Upper lobe of left lung (tissue), 6 donors: ENCODE measurements at regions not wholly inside any gene's neighbourhood (a gene's known extent, or its start where the extent isn't known, plus 50 kb on each side); places are given as distances from the start of the nearest gene placed in this dataset.

ENCODE experiments used
- ATAC-seq, 2 donors: fragments of 200-7000 bp; cut with Tn5 transposase; one replicate each; pipeline ENCODE4 v1.9.1; 2022; ENCODE audit warnings: mild to moderate bottlenecking in 2 of 2, moderate library complexity in 2 of 2; ENCODE audit not compliant: low FRiP score in 2 of 2
- DNase-seq, 2 donors: peaks; one replicate each; pipeline ENCODE4 v3.0.0-alpha.2; 2019 to 2020
- H3K27ac ChIP-seq, 4 donors: fragments of 200-600 bp; sonication (generic); one replicate each; pipeline ENCODE4 v1.5.1; 2016 to 2019
- H3K27me3 ChIP-seq, 4 donors: fragments of 200-600 bp; sonication (generic); one replicate each; pipeline ENCODE4 v1.5.1; 2017 to 2019
- H3K36me3 ChIP-seq, 4 donors: fragments of 200-600 bp; sonication (generic); one replicate each; pipeline ENCODE4 v1.5.1; 2016 to 2019
- H3K4me1 ChIP-seq, 4 donors: fragments of 200-600 bp; sonication (generic); one replicate each; pipeline ENCODE4 v1.5.1; 2018 to 2019
- H3K4me3 ChIP-seq, 4 donors: fragments of 200-600 bp; sonication (generic); one replicate each; pipeline ENCODE4 v1.5.1; 2017 to 2019; ENCODE audit warnings: mild to moderate bottlenecking in 2 of 4, moderate library complexity in 1 of 4
- H3K9me3 ChIP-seq, 4 donors: fragments of 200-600 bp; sonication (generic); one replicate each; pipeline ENCODE4 v1.5.1; 2018 to 2019
- CTCF ChIP-seq, 6 experiments: fragments of 450-650 bp in 4 of 6; fragments of 200-600 bp in 2 of 6; sonication (generic) in 2 of 6; IDR thresholded peaks; one replicate each; pipeline ENCODE4 v1.5.1; 2016 to 2019; ENCODE audit warnings: antibody characterized with exemption in 6 of 6
- EP300 ChIP-seq, 4 donors: sonication (generic); formaldehyde crosslinking; IDR thresholded peaks; one replicate each; pipeline ENCODE4 v1.5.1; 2017; ENCODE audit warnings: antibody characterized with exemption in 4 of 4, control low read depth in 2 of 4
- POLR2A ChIP-seq, 4 donors: fragments of 450-650 bp; IDR thresholded peaks; one replicate each; pipeline ENCODE4 v1.5.1; 2016 to 2017; ENCODE audit warnings: antibody characterized with exemption in 4 of 4, mild to moderate bottlenecking in 2 of 4
- POLR2AphosphoS5 ChIP-seq, 2 donors: sonication (generic); formaldehyde crosslinking; IDR thresholded peaks; one replicate each; pipeline ENCODE4 v1.5.1; 2017; ENCODE audit warnings: antibody characterized with exemption in 2 of 2
- WGBS, 2 donors: methylation state at CpG; one replicate each; pipeline ENCODE4 v1.1.5; 2017 to 2018; 5-methylcytosine and 5-hydroxymethylcytosine counted together
- donor health status: DM: no; HTN: no; CAD: no; lungs with moderate emphysema.
- donor health status: DM: no; HTN: yes; CAD: no; lungs with severe emphysema.

GRCh38 chr10:15462253-15462897 lies 91.3 kb upstream of the FAM171A1 start:
- ATAC-seq: no peak
- Histone ChIP-seq H3K27ac (no peak overlapping the region), H3K27me3 (no peaks in the 10 kb centered on the region), H3K9me3 (no peaks in the 10 kb centered on the region), H3K4me1 (peaks cover 0 to 4% (median 2%) of the 10 kb centered on the region in 4 donors), H3K4me3 (no peak overlapping the region), H3K36me3 (no peaks in the 10 kb centered on the region)
- no peak for TF ChIP-seq POLR2AphosphoS5 (IDR thresholded peaks at IDR 0.05)
- no peak for TF ChIP-seq CTCF (IDR thresholded peaks at IDR 0.05)
- TF ChIP-seq EP300 (IDR thresholded peaks at IDR 0.05): no peak
- TF ChIP-seq POLR2A (IDR thresholded peaks at IDR 0.05): no peak
- DNase-seq: no peak
- WGBS, 2 donors: 93 to 94% methylated on average over 6 of the region's 6 CpGs

- no peaks in the 10 kb centered on the region for H3K36me3 ChIP-seq
- peak in 1 of 2 donors; percentile 17 for TF ChIP-seq POLR2AphosphoS5 (IDR thresholded peaks at IDR 0.05)
- TF ChIP-seq POLR2A (IDR thresholded peaks at IDR 0.05): no peak
- peak in 1 of 6 experiments; percentile 12 for TF ChIP-seq CTCF (IDR thresholded peaks at IDR 0.05)
- TF ChIP-seq EP300 (IDR thresholded peaks at IDR 0.05): no peak
- no peaks in the 10 kb centered on the region for H3K27me3 ChIP-seq
- ATAC-seq: peak; percentile 28 to 68
- H3K27ac ChIP-seq: peak overlapping the region in 2 of 4 donors; percentile 27 to 42
- no peak for DNase-seq
- H3K9me3 ChIP-seq: no peaks in the 10 kb centered on the region
- H3K4me1 ChIP-seq: peaks cover 0 to 4% (median 2%) of the 10 kb centered on the region in 4 donors
- WGBS, 2 donors: 37 to 48% methylated on average over 8 to 9 of the region's 9 CpGs
- H3K4me3 ChIP-seq: no peak overlapping the region
Measured at GRCh38 chr10:15461353-15462108, 90.4 kb upstream of the FAM171A1 start.

- Histone ChIP-seq H3K27me3 (no peaks in the 10 kb centered on the region), H3K4me3 (no peak overlapping the region), H3K4me1 (peaks cover 0 to 4% (median 2%) of the 10 kb centered on the region in 4 donors), H3K36me3 (no peaks in the 10 kb centered on the region), H3K9me3 (no peaks in the 10 kb centered on the region), H3K27ac (peak overlapping the region in 1 of 4 donors; percentile 42)
- TF ChIP-seq EP300 (IDR thresholded peaks at IDR 0.05): no peak
- TF ChIP-seq CTCF (IDR thresholded peaks at IDR 0.05): no peak
- no peak for TF ChIP-seq POLR2AphosphoS5 (IDR thresholded peaks at IDR 0.05)
- no peak for TF ChIP-seq POLR2A (IDR thresholded peaks at IDR 0.05)
- no peak for DNase-seq
- 87 to 90% methylated on average over 3 of the region's 3 CpGs for WGBS, 2 donors
- no peak for ATAC-seq
Measured at GRCh38 chr10:15460661-15461060, 89.6 kb upstream of the FAM171A1 start.

- DNase-seq (no peak), ATAC-seq (no peak)
- H3K4me1 ChIP-seq: peaks cover 0 to 4% (median 2%) of the 10 kb centered on the region in 4 donors
- no peak overlapping the region for H3K27ac ChIP-seq
- WGBS, 2 donors: 86 to 89% methylated on average over 1 of the region's 1 CpG
- H3K27me3 ChIP-seq: no peaks in the 10 kb centered on the region
- no peaks in the 10 kb centered on the region for H3K36me3 ChIP-seq
- no peak for TF ChIP-seq CTCF (IDR thresholded peaks at IDR 0.05)
- TF ChIP-seq EP300 (IDR thresholded peaks at IDR 0.05): no peak
- no peak for TF ChIP-seq POLR2AphosphoS5 (IDR thresholded peaks at IDR 0.05)
- TF ChIP-seq POLR2A (IDR thresholded peaks at IDR 0.05): no peak
- H3K4me3 ChIP-seq: no peak overlapping the region
- H3K9me3 ChIP-seq: no peaks in the 10 kb centered on the region
Measured at GRCh38 chr10:15459218-15459617, 88.1 kb upstream of the FAM171A1 start.
